ENCODE measurements at regions not wholly inside any gene's neighbourhood (a gene's known extent, or its start where the extent isn't known, plus 50 kb on each side); places are given as distances from the start of the nearest gene placed in this dataset.

- DNase-seq: peak; percentile 45
Measured at GRCh38 chr2:230643576-230644291, 68.9 kb upstream of the CAB39 start.

GRCh38 chr2:230644356-230644935, 68.2 kb upstream of the CAB39 start:
- DNase-seq: no peak

GRCh38 chr2:230648356-230648755, 64.3 kb upstream of the CAB39 start:
- no peak for DNase-seq

- no peak for DNase-seq
Measured at GRCh38 chr2:230650585-230651137, 62.0 kb upstream of the CAB39 start.

- no peak for DNase-seq
Measured at GRCh38 chr2:230654057-230654456, 58.6 kb upstream of the CAB39 start.

- no peak for DNase-seq
Measured at GRCh38 chr2:230657462-230657861, 55.2 kb upstream of the CAB39 start.

GRCh38 chr2:230657906-230658305, 54.7 kb upstream of the CAB39 start:
- no peak for DNase-seq

GRCh38 chr2:230658577-230658876, 54.1 kb upstream of the CAB39 start:
- no peak for DNase-seq

GRCh38 chr2:230658877-230659652, 53.6 kb upstream of the CAB39 start:
- DNase-seq: peak; percentile 64

- DNase-seq: no peak
Measured at GRCh38 chr2:230660294-230661060, 52.2 kb upstream of the CAB39 start.

- no peak for DNase-seq
Measured at GRCh38 chr2:230661072-230661957, 51.3 kb upstream of the CAB39 start.
